HEK293 (cell line): ENCODE measurements at regions not wholly inside any gene's neighbourhood (a gene's known extent, or its start where the extent isn't known, plus 50 kb on each side); places are given as distances from the start of the nearest gene placed in this dataset.

Experiments
- CTCF ChIA-PET: fragments of 350-600 bp; formaldehyde crosslinking; extraction: SDS; loops from one replicate; lab custom pipeline; 2021; ENCODE audit warnings: antibody characterized with exemption; lab: Yijun Ruan, JAX
- POLR2A ChIA-PET: fragments of 300-600 bp; formaldehyde crosslinking; extraction: SDS; loops from one replicate; lab custom pipeline; 2020; ENCODE audit warnings: antibody characterized with exemption, inconsistent platforms; lab: Yijun Ruan, JAX
- H3K27ac ChIP-seq: fragments of 200-500 bp; sonication (Bioruptor generic); 2 replicates; pipeline ENCODE4 v1.5.1; 2014; ENCODE audit warnings: low read depth, low read length, control low read depth, inconsistent platforms; ENCODE audit errors: extremely low read depth
- H3K36me3 ChIP-seq, 2 experiments: fragments of 200-500 bp in 1 of 2; sonication (Bioruptor generic) in 1 of 2; 1 replicate in 1 of 2; 2 replicates in 1 of 2; pipeline ENCODE4 v1.5.1; 2014 to 2017; ENCODE audit warnings: inconsistent platforms in 2 of 2, low read length in 2 of 2; ENCODE audit not compliant: control insufficient read depth in 2 of 2, insufficient read depth in 1 of 2
- H3K4me1 ChIP-seq: fragments of 200-500 bp; sonication (Bioruptor generic); 2 replicates; pipeline ENCODE4 v1.5.1; 2014; ENCODE audit warnings: mild to moderate bottlenecking, low read length, inconsistent platforms; ENCODE audit not compliant: control insufficient read depth, insufficient read depth
- H3K4me3 ChIP-seq: 2 replicates; pipeline ENCODE4 v1.5.1; 2011; ENCODE audit warnings: low read depth, mild to moderate bottlenecking, control low read depth, low read length, moderate library complexity
- H3K9me3 ChIP-seq: fragments of 200-500 bp; sonication (Bioruptor generic); 2 replicates; pipeline ENCODE4 v1.5.1; 2014; ENCODE audit warnings: low read depth, low read length, inconsistent platforms; ENCODE audit not compliant: control insufficient read depth, insufficient read depth
- AEBP2 ChIP-seq: fragments of 450-650 bp; formaldehyde crosslinking; IDR thresholded peaks from 2 replicates; pipeline ENCODE4 v1.5.1; 2016; ENCODE audit warnings: missing biosample characterization, missing genetic modification characterization, borderline replicate concordance
- BCL11A ChIP-seq: fragments of 450-650 bp; formaldehyde crosslinking; IDR thresholded peaks from 2 replicates; pipeline ENCODE4 v1.5.1; 2016; ENCODE audit warnings: low read depth, missing biosample characterization, missing genetic modification characterization
- GLI4 ChIP-seq: fragments of 450-650 bp; formaldehyde crosslinking; IDR thresholded peaks from 2 replicates; pipeline ENCODE4 v1.5.1; 2016; ENCODE audit warnings: missing biosample characterization, missing genetic modification characterization
- HOXD13 ChIP-seq: sonication (generic); formaldehyde crosslinking; IDR thresholded peaks from 2 replicates; pipeline ENCODE4 v1.8.0; 2022; ENCODE audit warnings: missing genetic modification reagents, borderline replicate concordance
- KLF8 ChIP-seq: fragments of 450-650 bp; formaldehyde crosslinking; IDR thresholded peaks from 2 replicates; pipeline ENCODE4 v1.5.1; 2016; ENCODE audit warnings: missing biosample characterization, missing genetic modification characterization
- REPIN1 ChIP-seq: fragments of 450-650 bp; formaldehyde crosslinking; IDR thresholded peaks from 2 replicates; pipeline ENCODE4 v1.5.1; 2017; ENCODE audit warnings: missing biosample characterization, missing genetic modification characterization, low read depth
- SALL2 ChIP-seq: fragments of 450-650 bp; formaldehyde crosslinking; IDR thresholded peaks from 2 replicates; pipeline ENCODE4 v1.5.0; 2017; ENCODE audit warnings: missing biosample characterization, mild to moderate bottlenecking, missing genetic modification characterization, borderline replicate concordance
- SP2 ChIP-seq: fragments of 450-650 bp; formaldehyde crosslinking; IDR thresholded peaks from 2 replicates; pipeline ENCODE4 v1.5.1; 2016; ENCODE audit warnings: missing biosample characterization, missing genetic modification characterization
- ZBTB6 ChIP-seq: fragments of 450-650 bp; formaldehyde crosslinking; IDR thresholded peaks from 2 replicates; pipeline ENCODE4 v1.5.1; 2017; ENCODE audit warnings: missing biosample characterization, missing genetic modification characterization
- ZFP69B ChIP-seq: fragments of 450-650 bp; formaldehyde crosslinking; IDR thresholded peaks from 2 replicates; pipeline ENCODE4 v1.5.1; 2016; ENCODE audit warnings: missing biosample characterization, missing genetic modification characterization
- ZNF114 ChIP-seq: fragments of 450-650 bp; formaldehyde crosslinking; IDR thresholded peaks from 2 replicates; pipeline ENCODE4 v1.5.0; 2017; ENCODE audit warnings: missing biosample characterization, missing genetic modification characterization
- ZNF133 ChIP-seq: fragments of 450-650 bp; formaldehyde crosslinking; IDR thresholded peaks from 2 replicates; pipeline ENCODE4 v1.5.1; 2016; ENCODE audit warnings: missing biosample characterization, missing genetic modification characterization
- ZNF148 ChIP-seq: fragments of 450-650 bp; formaldehyde crosslinking; IDR thresholded peaks from 2 replicates; pipeline ENCODE4 v1.5.0; 2017; ENCODE audit warnings: missing biosample characterization, missing genetic modification characterization, borderline replicate concordance
- ZNF155 ChIP-seq: fragments of 450-650 bp; formaldehyde crosslinking; IDR thresholded peaks from 2 replicates; pipeline ENCODE4 v1.5.1; 2016; ENCODE audit warnings: missing biosample characterization, missing genetic modification characterization
- ZNF341 ChIP-seq: fragments of 450-650 bp; formaldehyde crosslinking; IDR thresholded peaks from 2 replicates; pipeline ENCODE4; 2016; ENCODE audit warnings: low read depth, missing biosample characterization, missing genetic modification characterization
- ZNF391 ChIP-seq: fragments of 450-650 bp; formaldehyde crosslinking; IDR thresholded peaks from 2 replicates; pipeline ENCODE4 v1.5.1; 2016; ENCODE audit warnings: low read depth, missing biosample characterization, missing genetic modification characterization, borderline replicate concordance
- ZNF398 ChIP-seq: fragments of 450-650 bp; formaldehyde crosslinking; IDR thresholded peaks from 2 replicates; pipeline ENCODE4 v1.5.1; 2017; ENCODE audit warnings: missing biosample characterization, missing genetic modification characterization
- ZNF433 ChIP-seq: fragments of 450-650 bp; formaldehyde crosslinking; IDR thresholded peaks from 2 replicates; pipeline ENCODE4 v1.5.1; 2016; ENCODE audit warnings: missing biosample characterization, missing genetic modification characterization, low read depth
- ZNF544 ChIP-seq: fragments of 450-650 bp; formaldehyde crosslinking; IDR thresholded peaks from 2 replicates; pipeline ENCODE4 v1.5.0; 2017; ENCODE audit warnings: missing biosample characterization, missing genetic modification characterization
- ZNF571 ChIP-seq: fragments of 450-650 bp; formaldehyde crosslinking; IDR thresholded peaks from 2 replicates; pipeline ENCODE4 v1.5.0; 2017; ENCODE audit warnings: missing biosample characterization, missing genetic modification characterization
- ZNF621 ChIP-seq: fragments of 450-650 bp; formaldehyde crosslinking; IDR thresholded peaks from 2 replicates; pipeline ENCODE4 v1.5.1; 2017; ENCODE audit warnings: missing biosample characterization, missing genetic modification characterization
- ZNF623 ChIP-seq: fragments of 450-650 bp; formaldehyde crosslinking; IDR thresholded peaks from 2 replicates; pipeline ENCODE4 v1.5.1; 2016; ENCODE audit warnings: missing biosample characterization, missing genetic modification characterization
- ZNF626 ChIP-seq: fragments of 450-650 bp; sonication (Bioruptor Pico); formaldehyde crosslinking; IDR thresholded peaks from 2 replicates; pipeline ENCODE4 v1.5.1; 2018; ENCODE audit warnings: missing biosample characterization, missing genetic modification characterization, inconsistent platforms
- ZNF629 ChIP-seq: fragments of 450-650 bp; formaldehyde crosslinking; IDR thresholded peaks from 2 replicates; pipeline ENCODE4 v1.5.1; 2017; ENCODE audit warnings: missing biosample characterization, missing genetic modification characterization
- ZNF768 ChIP-seq: fragments of 450-650 bp; formaldehyde crosslinking; IDR thresholded peaks from 2 replicates; pipeline ENCODE4 v1.5.1; 2018; ENCODE audit warnings: missing biosample characterization, mild to moderate bottlenecking, missing genetic modification characterization
- TF ChIP-seq, protein P1 (sequence below): fragments of 450-650 bp; formaldehyde crosslinking; IDR thresholded peaks from 2 replicates; pipeline ENCODE4 v1.5.1; 2016; ENCODE audit warnings: missing biosample characterization, missing genetic modification characterization

DNA sequence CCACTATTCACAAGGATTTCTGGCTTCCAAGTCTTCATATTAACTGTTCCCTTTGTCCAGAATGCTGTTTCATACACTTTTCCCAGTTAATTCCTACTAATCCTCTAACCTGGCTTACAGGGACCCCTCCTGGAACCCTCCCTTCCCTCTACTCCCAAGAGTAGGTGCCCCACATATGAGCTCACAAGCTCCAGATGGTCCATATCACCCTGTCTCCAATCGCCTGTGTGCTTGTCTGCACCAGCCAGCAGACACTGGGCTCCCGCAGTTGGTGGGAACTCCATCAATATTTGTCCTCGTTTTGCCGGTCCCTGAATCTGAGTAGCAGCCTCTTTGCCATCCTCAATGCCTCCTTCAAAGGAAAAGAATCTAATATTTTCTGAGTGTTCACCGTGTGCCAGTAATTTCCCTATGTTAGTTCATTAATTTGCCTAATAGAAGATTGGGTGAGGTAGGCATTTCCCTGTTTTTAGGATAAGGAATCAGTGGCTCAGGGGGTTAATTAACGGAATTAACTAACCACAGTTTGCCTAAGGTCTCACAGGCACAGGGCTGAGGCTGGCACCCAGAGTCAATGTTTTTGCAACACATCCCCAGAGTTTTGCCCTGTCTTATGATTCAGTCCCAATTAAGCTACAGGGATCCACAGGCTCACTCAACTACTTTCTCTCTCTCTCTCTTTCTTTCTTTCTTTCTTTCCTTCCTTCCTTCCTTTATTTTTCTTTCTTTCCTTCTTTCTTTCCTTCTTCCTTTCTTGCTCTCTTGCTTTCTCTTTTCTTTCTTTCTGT is 141.6 kb upstream of the CYP1B1 start (continued):
- TF ChIP-seq AEBP2 (tag by site-specific recombination), result no peak
- no peak for TF ChIP-seq ZNF768 (tag by site-specific recombination)
- TF ChIP-seq, all 188 proteins: peak for 0

DNA sequence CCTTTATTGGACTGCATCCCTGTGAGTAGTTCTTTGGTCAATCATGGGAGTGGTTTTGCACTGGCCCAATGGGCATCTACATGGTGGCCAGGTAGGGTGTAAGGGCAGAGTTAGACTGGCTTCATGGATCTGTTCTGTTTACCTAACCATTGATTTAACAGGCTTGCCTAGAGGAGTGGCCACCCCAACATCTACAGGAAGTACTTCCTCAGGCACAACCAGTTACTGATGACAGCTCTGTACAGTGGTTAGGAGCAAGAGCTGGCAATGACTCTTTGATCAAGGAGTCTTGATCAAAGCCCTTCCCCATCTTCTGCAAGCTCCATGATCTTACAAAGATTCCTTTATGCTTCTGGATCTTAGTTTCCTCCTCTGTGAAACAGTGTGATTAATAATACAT is 140.9 kb upstream of the CYP1B1 start:
- TF ChIP-seq SALL2 (tag by site-specific recombination), result no peak
- TF ChIP-seq ZNF621, result no peak
- no peak for TF ChIP-seq ZNF626 (tag by site-specific recombination)
- no peak for TF ChIP-seq SP2 (tag by site-specific recombination)
- no peak for TF ChIP-seq ZNF433 (tag by site-specific recombination)
- TF ChIP-seq ZFP69B, result no peak
- TF ChIP-seq ZNF623 (tag by site-specific recombination), result no peak
- TF ChIP-seq ZNF398 (tag by site-specific recombination), result no peak
- no peak for TF ChIP-seq HOXD13
- TF ChIP-seq ZNF133 (tag by site-specific recombination), result no peak
- no peak for TF ChIP-seq REPIN1 (tag by site-specific recombination)
- TF ChIP-seq ZNF629 (tag by site-specific recombination), result no peak
- TF ChIP-seq ZNF341, result no peak
- TF ChIP-seq ZNF148 (tag by site-specific recombination), result no peak
- TF ChIP-seq ZNF114 (tag by site-specific recombination), result no peak
- TF ChIP-seq ZNF155 (tag by site-specific recombination), result no peak
- TF ChIP-seq ZNF391, result no peak
- no peak overlapping the region for H3K4me3 ChIP-seq
- no peaks in the 10 kb centered on the region for H3K36me3 ChIP-seq
- no peaks in the 10 kb centered on the region for H3K4me1 ChIP-seq
- no peak overlapping the region for H3K27ac ChIP-seq
- ChIA-PET CTCF (no interaction called here), POLR2A (no interaction called here)
- H3K9me3 ChIP-seq, result no peaks in the 10 kb centered on the region

- Histone ChIP-seq H3K9me3 (no peaks in the 10 kb centered on the region), H3K27ac (no peak overlapping the region), H3K4me1 (no peaks in the 10 kb centered on the region), H3K4me3 (no peak overlapping the region), H3K36me3 (no peaks in the 10 kb centered on the region)
- ChIA-PET POLR2A (no interaction called here), CTCF (interaction anchor here (0.6 kb wide), 1 partner anchor 17 kb away, joined by 4 read pairs; no protein-coding TSS in a partner anchor)
- TF ChIP-seq, protein P1, sequence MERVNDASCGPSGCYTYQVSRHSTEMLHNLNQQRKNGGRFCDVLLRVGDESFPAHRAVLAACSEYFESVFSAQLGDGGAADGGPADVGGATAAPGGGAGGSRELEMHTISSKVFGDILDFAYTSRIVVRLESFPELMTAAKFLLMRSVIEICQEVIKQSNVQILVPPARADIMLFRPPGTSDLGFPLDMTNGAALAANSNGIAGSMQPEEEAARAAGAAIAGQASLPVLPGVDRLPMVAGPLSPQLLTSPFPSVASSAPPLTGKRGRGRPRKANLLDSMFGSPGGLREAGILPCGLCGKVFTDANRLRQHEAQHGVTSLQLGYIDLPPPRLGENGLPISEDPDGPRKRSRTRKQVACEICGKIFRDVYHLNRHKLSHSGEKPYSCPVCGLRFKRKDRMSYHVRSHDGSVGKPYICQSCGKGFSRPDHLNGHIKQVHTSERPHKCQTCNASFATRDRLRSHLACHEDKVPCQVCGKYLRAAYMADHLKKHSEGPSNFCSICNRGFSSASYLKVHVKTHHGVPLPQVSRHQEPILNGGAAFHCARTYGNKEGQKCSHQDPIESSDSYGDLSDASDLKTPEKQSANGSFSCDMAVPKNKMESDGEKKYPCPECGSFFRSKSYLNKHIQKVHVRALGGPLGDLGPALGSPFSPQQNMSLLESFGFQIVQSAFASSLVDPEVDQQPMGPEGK (tag by site-specific recombination), result no peak
- TF ChIP-seq GLI4 (tag by site-specific recombination), result no peak
- no peak for TF ChIP-seq ZNF155 (tag by site-specific recombination)
- no peak for TF ChIP-seq ZNF544 (tag by site-specific recombination)
- no peak for TF ChIP-seq ZNF571 (tag by site-specific recombination)
- TF ChIP-seq KLF8 (tag by site-specific recombination), result no peak
- TF ChIP-seq ZBTB6 (tag by site-specific recombination), result no peak
- no peak for TF ChIP-seq BCL11A (tag by site-specific recombination)
Measured at GRCh38 chr2:38215993-38216392, 140.0 kb upstream of the CYP1B1 start.
